ENCODE measurements at regions not wholly inside any gene's neighbourhood (a gene's known extent, or its start where the extent isn't known, plus 50 kb on each side); places are given as distances from the start of the nearest gene placed in this dataset.
"Not testable (repeated sequence)": the region's sequence is repeated elsewhere in the genome, so short reads cannot be mapped to it uniquely, and the experiment has no call there.

GRCh38 chr3:82128271-82128670 lies 366.8 kb upstream of the GBE1 start:
- DNase-seq: no peak
- POLR2A ChIA-PET: no interaction called here
- Mint-ChIP-seq H3K4me3 (no peak overlapping the region), H3K36me3 (no peaks in the 10 kb centered on the region), H3K27me3 (no peaks in the 10 kb centered on the region), H3K9me3 (no peaks in the 10 kb centered on the region), H3K27ac (no peak overlapping the region), H3K4me1 (no peaks in the 10 kb centered on the region)
- no peak for ATAC-seq (ENCODE audit: low read depth)

- Mint-ChIP-seq H3K27me3 (no peaks in the 10 kb centered on the region), H3K27ac (no peak overlapping the region), H3K36me3 (no peaks in the 10 kb centered on the region), H3K9me3 (no peaks in the 10 kb centered on the region), H3K4me1 (no peaks in the 10 kb centered on the region), H3K4me3 (no peak overlapping the region)
- POLR2A ChIA-PET: no interaction called here
- DNase-seq (no peak), ATAC-seq (ENCODE audit: low read depth) (no peak)
Measured at GRCh38 chr3:82122554-82123345, 361.3 kb upstream of the GBE1 start.

GRCh38 chr3:82114589-82114988 lies 353.1 kb upstream of the GBE1 start:
- no peaks in the 10 kb centered on the region for H3K27me3 Mint-ChIP-seq
- H3K9me3 Mint-ChIP-seq: peaks cover 9% of the 10 kb centered on the region
- POLR2A ChIA-PET: no interaction called here
- ATAC-seq (ENCODE audit: low read depth) (no peak), DNase-seq (no peak)
- H3K27ac Mint-ChIP-seq: no peak overlapping the region
- H3K36me3 Mint-ChIP-seq: no peaks in the 10 kb centered on the region
- H3K4me1 Mint-ChIP-seq: no peaks in the 10 kb centered on the region
- no peak overlapping the region for H3K4me3 Mint-ChIP-seq

GRCh38 chr3:82110721-82111120 lies 349.3 kb upstream of the GBE1 start:
- H3K27me3 Mint-ChIP-seq; ATAC-seq (ENCODE audit: low read depth); H3K4me1 Mint-ChIP-seq; H3K36me3 Mint-ChIP-seq; H3K27ac Mint-ChIP-seq; DNase-seq; H3K4me3 Mint-ChIP-seq; POLR2A ChIA-PET: not testable (repeated sequence)
- H3K9me3 Mint-ChIP-seq: peaks cover 12% of the 10 kb centered on the region

GRCh38 chr3:82103241-82103640 lies 341.8 kb upstream of the GBE1 start:
- H3K4me1 Mint-ChIP-seq: no peaks in the 10 kb centered on the region
- POLR2A ChIA-PET: no interaction called here
- no peak overlapping the region for H3K4me3 Mint-ChIP-seq
- H3K27me3 Mint-ChIP-seq: no peaks in the 10 kb centered on the region
- DNase-seq (no peak), ATAC-seq (ENCODE audit: low read depth) (no peak)
- no peaks in the 10 kb centered on the region for H3K36me3 Mint-ChIP-seq
- no peak overlapping the region for H3K27ac Mint-ChIP-seq
- peaks cover 3% of the 10 kb centered on the region for H3K9me3 Mint-ChIP-seq

GRCh38 chr3:82100378-82100777 lies 338.9 kb upstream of the GBE1 start:
- no peak overlapping the region for H3K4me3 Mint-ChIP-seq
- H3K27ac Mint-ChIP-seq: no peak overlapping the region
- DNase-seq (no peak), ATAC-seq (ENCODE audit: low read depth) (no peak)
- POLR2A ChIA-PET: no interaction called here
- no peaks in the 10 kb centered on the region for H3K36me3 Mint-ChIP-seq
- H3K9me3 Mint-ChIP-seq: no peaks in the 10 kb centered on the region
- no peaks in the 10 kb centered on the region for H3K27me3 Mint-ChIP-seq
- H3K4me1 Mint-ChIP-seq: no peaks in the 10 kb centered on the region

GRCh38 chr3:82093641-82094040 lies 332.2 kb upstream of the GBE1 start:
- no peaks in the 10 kb centered on the region for H3K27me3 Mint-ChIP-seq
- H3K4me3 Mint-ChIP-seq: no peak overlapping the region
- DNase-seq: no peak
- POLR2A ChIA-PET: no interaction called here
- no peaks in the 10 kb centered on the region for H3K36me3 Mint-ChIP-seq
- no peaks in the 10 kb centered on the region for H3K4me1 Mint-ChIP-seq
- H3K9me3 Mint-ChIP-seq: no peaks in the 10 kb centered on the region
- H3K27ac Mint-ChIP-seq: no peak overlapping the region
- ATAC-seq (ENCODE audit: low read depth): no peak

- H3K27me3 Mint-ChIP-seq: no peaks in the 10 kb centered on the region
- POLR2A ChIA-PET: no interaction called here
- DNase-seq (no peak), ATAC-seq (ENCODE audit: low read depth) (no peak)
- H3K36me3 Mint-ChIP-seq: no peaks in the 10 kb centered on the region
- no peak overlapping the region for H3K27ac Mint-ChIP-seq
- no peak overlapping the region for H3K4me3 Mint-ChIP-seq
- no peaks in the 10 kb centered on the region for H3K9me3 Mint-ChIP-seq
- no peaks in the 10 kb centered on the region for H3K4me1 Mint-ChIP-seq
Measured at GRCh38 chr3:82088749-82089148, 327.3 kb upstream of the GBE1 start.

GRCh38 chr3:82087958-82088357 lies 326.5 kb upstream of the GBE1 start:
- POLR2A ChIA-PET: no interaction called here
- Mint-ChIP-seq H3K27me3 (no peaks in the 10 kb centered on the region), H3K36me3 (no peaks in the 10 kb centered on the region), H3K4me1 (no peaks in the 10 kb centered on the region), H3K9me3 (no peaks in the 10 kb centered on the region), H3K4me3 (no peak overlapping the region), H3K27ac (no peak overlapping the region)
- ATAC-seq (ENCODE audit: low read depth) (no peak), DNase-seq (no peak)

- H3K4me3 Mint-ChIP-seq: no peak overlapping the region
- no peaks in the 10 kb centered on the region for H3K4me1 Mint-ChIP-seq
- H3K36me3 Mint-ChIP-seq: no peaks in the 10 kb centered on the region
- H3K27ac Mint-ChIP-seq: no peak overlapping the region
- H3K9me3 Mint-ChIP-seq: no peaks in the 10 kb centered on the region
- POLR2A ChIA-PET: no interaction called here
- no peak for DNase-seq
- H3K27me3 Mint-ChIP-seq: no peaks in the 10 kb centered on the region
- no peak for ATAC-seq (ENCODE audit: low read depth)
Measured at GRCh38 chr3:82085851-82086475, 324.5 kb upstream of the GBE1 start.

- POLR2A ChIA-PET: no interaction called here
- no peaks in the 10 kb centered on the region for H3K27me3 Mint-ChIP-seq
- no peaks in the 10 kb centered on the region for H3K36me3 Mint-ChIP-seq
- no peaks in the 10 kb centered on the region for H3K4me1 Mint-ChIP-seq
- ATAC-seq (ENCODE audit: low read depth) (no peak), DNase-seq (no peak)
- no peak overlapping the region for H3K27ac Mint-ChIP-seq
- no peaks in the 10 kb centered on the region for H3K9me3 Mint-ChIP-seq
- no peak overlapping the region for H3K4me3 Mint-ChIP-seq
Measured at GRCh38 chr3:82085356-82085755, 323.9 kb upstream of the GBE1 start.

- POLR2A ChIA-PET: no interaction called here
- no peaks in the 10 kb centered on the region for H3K36me3 Mint-ChIP-seq
- no peaks in the 10 kb centered on the region for H3K27me3 Mint-ChIP-seq
Measured at GRCh38 chr3:82084824-82085223, 323.4 kb upstream of the GBE1 start.

GRCh38 chr3:82082796-82083195 lies 321.4 kb upstream of the GBE1 start:
- Mint-ChIP-seq H3K4me3 (no peak overlapping the region), H3K27ac (no peak overlapping the region), H3K27me3 (no peaks in the 10 kb centered on the region), H3K4me1 (no peaks in the 10 kb centered on the region), H3K9me3 (no peaks in the 10 kb centered on the region), H3K36me3 (no peaks in the 10 kb centered on the region)
- POLR2A ChIA-PET: no interaction called here
- DNase-seq (no peak), ATAC-seq (ENCODE audit: low read depth) (no peak)

More at GRCh38 chr3:82084824-82085223, 323.4 kb upstream of the GBE1 start:
- Mint-ChIP-seq H3K4me3 (no peak overlapping the region), H3K9me3 (no peaks in the 10 kb centered on the region), H3K27ac (no peak overlapping the region), H3K4me1 (no peaks in the 10 kb centered on the region)
- DNase-seq (no peak), ATAC-seq (ENCODE audit: low read depth) (no peak)

- Mint-ChIP-seq H3K36me3 (no peaks in the 10 kb centered on the region), H3K9me3 (no peaks in the 10 kb centered on the region), H3K27me3 (no peaks in the 10 kb centered on the region), H3K27ac (no peak overlapping the region), H3K4me1 (no peaks in the 10 kb centered on the region), H3K4me3 (no peak overlapping the region)
- DNase-seq: no peak
- no peak for ATAC-seq (ENCODE audit: low read depth)
- POLR2A ChIA-PET: no interaction called here
Measured at GRCh38 chr3:82081351-82081750, 319.9 kb upstream of the GBE1 start.
